Fibroblast of mammary gland (primary cell): ENCODE measurements at regions not wholly inside any gene's neighbourhood (a gene's known extent, or its start where the extent isn't known, plus 50 kb on each side); places are given as distances from the start of the nearest gene placed in this dataset.
"Not testable (repeated sequence)": the region's sequence is repeated elsewhere in the genome, so short reads cannot be mapped to it uniquely, and the experiment has no call there.

Source experiments
- DNase-seq: peaks from one replicate; pipeline ENCODE4 v3.0.0-alpha.2; 2010; ENCODE audit warnings: low read depth
- H3K4me3 ChIP-seq: 2 replicates; pipeline ENCODE4 v1.5.1; 2011; ENCODE audit warnings: low read depth, mild to moderate bottlenecking, low read length, moderate library complexity; ENCODE audit not compliant: control insufficient read depth
- CTCF ChIP-seq: conservative IDR thresholded peaks from 2 replicates; pipeline ENCODE4 v1.5.1; 2011; ENCODE audit warnings: low read depth, low read length, inconsistent platforms; ENCODE audit not compliant: control insufficient read depth, insufficient read depth

GRCh38 chr16:77043076-77043475, 147.9 kb upstream of the MON1B start:
- peak; percentile 41 for DNase-seq
- H3K4me3 ChIP-seq: no peak overlapping the region
- TF ChIP-seq CTCF: peak; percentile 53

- no peak for TF ChIP-seq CTCF
- DNase-seq: no peak
- H3K4me3 ChIP-seq: no peak overlapping the region
Measured at GRCh38 chr16:77046206-77046605, 144.8 kb upstream of the MON1B start.

- TF ChIP-seq CTCF: no peak
- DNase-seq: no peak
- no peak overlapping the region for H3K4me3 ChIP-seq
Measured at GRCh38 chr16:77048085-77048484, 142.9 kb upstream of the MON1B start.

- no peak for TF ChIP-seq CTCF
- H3K4me3 ChIP-seq: no peak overlapping the region
- DNase-seq: no peak
Measured at GRCh38 chr16:77049577-77049976, 141.4 kb upstream of the MON1B start.

- not testable (repeated sequence) for H3K4me3 ChIP-seq, DNase-seq
Measured at GRCh38 chr16:77056597-77056996, 134.4 kb upstream of the MON1B start.

- TF ChIP-seq CTCF: no peak
Measured at GRCh38 chr16:77057161-77057774, 133.7 kb upstream of the MON1B start.

GRCh38 chr16:77059446-77059845, 131.5 kb upstream of the MON1B start:
- DNase-seq: no peak
- no peak for TF ChIP-seq CTCF
- H3K4me3 ChIP-seq: no peak overlapping the region

More at GRCh38 chr16:77057161-77057774, 133.7 kb upstream of the MON1B start:
- DNase-seq: no peak
- H3K4me3 ChIP-seq: no peak overlapping the region
